OCI-LY1 (cell line): ENCODE measurements at regions not wholly inside any gene's neighbourhood (a gene's known extent, or its start where the extent isn't known, plus 50 kb on each side); places are given as distances from the start of the nearest gene placed in this dataset.

Source experiments
- CTCF ChIP-seq: fragments of 200-600 bp; sonication (generic), shearing (Covaris generic); IDR thresholded peaks from 2 replicates; pipeline ENCODE4 v1.5.1; 2017; ENCODE audit warnings: mild to moderate bottlenecking, antibody characterized with exemption, low read length, moderate library complexity, mixed read lengths
- EZH2 ChIP-seq: fragments of 200-600 bp; sonication (generic), shearing (Covaris generic); IDR thresholded peaks from 2 replicates; pipeline ENCODE4 v1.8.0; 2017; ENCODE audit warnings: borderline replicate concordance, mixed run types, mild to moderate bottlenecking, antibody characterized with exemption, low read length, moderate library complexity, mixed read lengths

DNA sequence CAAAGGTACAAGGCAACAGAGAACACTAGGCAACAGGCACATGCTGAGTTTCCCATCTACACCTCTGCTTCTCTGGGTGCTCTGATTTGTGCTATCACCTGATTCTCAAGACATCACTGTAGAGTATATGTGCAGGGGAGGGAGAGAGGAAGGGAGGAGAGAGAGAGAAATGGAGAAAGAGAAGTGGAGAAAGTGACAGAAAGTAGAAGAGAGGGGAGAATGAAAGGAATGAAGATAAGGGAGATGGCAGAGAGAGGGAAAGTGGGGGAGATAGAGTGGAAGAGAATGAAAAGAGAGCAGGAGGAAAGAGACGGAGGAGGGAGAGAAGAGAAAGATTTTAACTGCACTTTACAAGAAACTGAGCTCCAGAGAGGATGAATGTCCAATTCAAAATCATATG lies 340.7 kb upstream of the CDH5 start:
- TF ChIP-seq CTCF (no peak), EZH2 (no peak)
